H1 (cell line): ENCODE measurements at regions not wholly inside any gene's neighbourhood (a gene's known extent, or its start where the extent isn't known, plus 50 kb on each side); places are given as distances from the start of the nearest gene placed in this dataset.

Source experiments
- CTCF ChIA-PET: fragments of 300-600 bp; sonication (Branson Sonifier 250); formaldehyde crosslinking; loops from one replicate; lab custom pipeline; 2021; ENCODE audit not compliant: partially characterized antibody; lab: Charles Lee
- POLR2A ChIA-PET: fragments of 300-600 bp; sonication (Branson Sonifier 250); formaldehyde crosslinking; loops from one replicate; lab custom pipeline; 2021; ENCODE audit warnings: inconsistent platforms; ENCODE audit not compliant: partially characterized antibody; lab: Charles Lee
- DNase-seq, 2 experiments: peaks; one replicate each; pipeline versions ENCODE4 v3.0.0 to v3.0.0-alpha.2; 2010 to 2022; ENCODE audit warnings: low spot score in 2 of 2, low read depth in 1 of 2, mixed read lengths in 1 of 2
- FAIRE-seq: peaks from 2 replicates; lab custom pipeline; 2011; peaks lifted over from hg19 to GRCh38; lab: Jason Lieb, UNC
- H2AFZ ChIP-seq: 2 replicates; pipeline ENCODE4 v1.8.1; 2012; ENCODE audit warnings: low read length, inconsistent platforms
- H2AK5ac ChIP-seq: 2 replicates; pipeline ENCODE4 v1.6.1; 2013; ENCODE audit warnings: low read depth, low read length
- H2BK120ac ChIP-seq: replicated peaks from 2 replicates; pipeline ENCODE3; 2013; ENCODE audit warnings: low read depth, low read length, inconsistent platforms
- H2BK12ac ChIP-seq: 2 replicates; pipeline ENCODE4 v1.6.1; 2013; ENCODE audit warnings: low read depth, low read length
- H2BK15ac ChIP-seq: 2 replicates; pipeline ENCODE4 v1.6.1; 2013; ENCODE audit warnings: low read length
- H2BK20ac ChIP-seq: 2 replicates; pipeline ENCODE4 v1.6.1; 2013; ENCODE audit warnings: low read length
- H2BK5ac ChIP-seq: 2 replicates; pipeline ENCODE4 v1.6.1; 2013; ENCODE audit warnings: low read depth, low read length
- H3K14ac ChIP-seq: 2 replicates; pipeline ENCODE4 v1.6.1; 2013; ENCODE audit warnings: inconsistent platforms; ENCODE audit not compliant: insufficient read length
- H3K18ac ChIP-seq: 2 replicates; pipeline ENCODE4 v1.6.1; 2013; ENCODE audit warnings: low read length; ENCODE audit errors: extremely low read depth
- H3K23ac ChIP-seq: 2 replicates; pipeline ENCODE4 v1.6.1; 2013; ENCODE audit warnings: inconsistent platforms; ENCODE audit not compliant: insufficient read length
- H3K23me2 ChIP-seq: 2 replicates; pipeline ENCODE4 v1.6.1; 2013; ENCODE audit warnings: low read depth, low read length
- H3K27ac ChIP-seq: 2 replicates; pipeline ENCODE4 v1.6.1; 2011; ENCODE audit warnings: low read depth, low read length, inconsistent platforms
- H3K27me3 ChIP-seq, 4 experiments: replicated peaks in 1 of 4; 1 replicate in 1 of 4; 2 replicates in 3 of 4; pipeline versions ENCODE4 v1.6.1 to v1.8.1; 2011 to 2013; ENCODE audit warnings: low read length in 3 of 4, mild to moderate bottlenecking in 3 of 4, inconsistent platforms in 2 of 4, mixed read lengths in 2 of 4, moderate library complexity in 1 of 4; ENCODE audit not compliant: control insufficient read depth in 3 of 4, insufficient read depth in 3 of 4; ENCODE audit errors: extremely low read depth in 1 of 4
- H3K36me3 ChIP-seq, 4 experiments: 2 replicates each; pipeline versions ENCODE4 v1.6.1 to v1.8.1; 2011 to 2013; ENCODE audit warnings: mild to moderate bottlenecking in 4 of 4, low read length in 3 of 4, moderate library complexity in 2 of 4, control low read depth in 1 of 4, inconsistent platforms in 1 of 4; ENCODE audit not compliant: insufficient read depth in 4 of 4, control insufficient read depth in 2 of 4
- H3K4ac ChIP-seq: replicated peaks from 2 replicates; pipeline ENCODE3; 2013; ENCODE audit warnings: low read length, low read depth, mixed read lengths, inconsistent platforms; ENCODE audit not compliant: insufficient read length
- H3K4me1 ChIP-seq, 4 experiments: replicated peaks in 1 of 4; 1 replicate in 1 of 4; 2 replicates in 3 of 4; pipeline versions ENCODE4 v1.6.1 to v1.8.1; 2011 to 2013; ENCODE audit warnings: low read length in 3 of 4, inconsistent platforms in 2 of 4, mixed read lengths in 1 of 4; ENCODE audit not compliant: insufficient read depth in 4 of 4, control insufficient read depth in 3 of 4
- H3K4me2 ChIP-seq, 2 experiments: 2 replicates each; pipeline versions ENCODE4 v1.6.1 to v1.8.1; 2011 to 2013; ENCODE audit warnings: low read depth in 2 of 2, low read length in 2 of 2, control low read depth in 1 of 2, inconsistent platforms in 1 of 2, mild to moderate bottlenecking in 1 of 2; ENCODE audit not compliant: insufficient read depth in 1 of 2
- H3K4me3 ChIP-seq, 4 experiments: fragments of 200-600, 300-600 bp in 1 of 4; sonication (generic), shearing (Covaris generic), sonication (Bioruptor Twin) in 1 of 4; 2 replicates each; pipeline versions ENCODE4 v1.5.1 to v1.8.1; 2011 to 2016; ENCODE audit warnings: low read length in 4 of 4, low read depth in 3 of 4, control low read depth in 2 of 4, inconsistent platforms in 2 of 4, mild to moderate bottlenecking in 2 of 4, mixed read lengths in 1 of 4, moderate library complexity in 1 of 4; ENCODE audit not compliant: insufficient read depth in 2 of 4; ENCODE audit errors: extremely low read depth in 1 of 4
- H3K56ac ChIP-seq: replicated peaks from 2 replicates; pipeline ENCODE3; 2013; ENCODE audit warnings: low read depth, mild to moderate bottlenecking, mixed read lengths, low read length, inconsistent platforms; ENCODE audit not compliant: insufficient read length
- H3K79me1 ChIP-seq: 2 replicates; pipeline ENCODE4 v1.6.1; 2013; ENCODE audit warnings: low read depth, low read length, control low read depth
- H3K79me2 ChIP-seq, 2 experiments: 2 replicates each; pipeline versions ENCODE4 v1.6.1 to v1.8.1; 2012 to 2013; ENCODE audit warnings: low read length in 2 of 2, mild to moderate bottlenecking in 2 of 2, inconsistent platforms in 1 of 2; ENCODE audit not compliant: insufficient read depth in 2 of 2, control insufficient read depth in 1 of 2
- H3K9ac ChIP-seq, 4 experiments: replicated peaks in 1 of 4; 1 replicate in 1 of 4; 2 replicates in 3 of 4; pipeline versions ENCODE4 v1.6.1 to v1.8.1; 2011 to 2013; ENCODE audit warnings: low read depth in 3 of 4, low read length in 3 of 4, control low read depth in 2 of 4, mild to moderate bottlenecking in 2 of 4, moderate library complexity in 2 of 4, inconsistent platforms in 1 of 4; ENCODE audit errors: extremely low read depth in 1 of 4
- H3K9me3 ChIP-seq, 2 experiments: 2 replicates each; pipeline versions ENCODE4 v1.6.1 to v1.8.1; 2012 to 2013; ENCODE audit warnings: mild to moderate bottlenecking in 2 of 2, moderate library complexity in 2 of 2, control low read depth in 1 of 2, inconsistent platforms in 1 of 2, low read depth in 1 of 2, low read length in 1 of 2, mixed read lengths in 1 of 2; ENCODE audit not compliant: insufficient read depth in 2 of 2
- H4K20me1 ChIP-seq, 2 experiments: replicated peaks in 1 of 2; 2 replicates each; pipeline versions ENCODE3 to v1.8.1; 2011 to 2013; ENCODE audit warnings: inconsistent platforms in 2 of 2, low read length in 2 of 2, mild to moderate bottlenecking in 1 of 2; ENCODE audit not compliant: insufficient read depth in 2 of 2, control insufficient read depth in 1 of 2
- H4K5ac ChIP-seq: 2 replicates; pipeline ENCODE4 v1.6.1; 2013; ENCODE audit warnings: low read length, low read depth, mixed read lengths, inconsistent platforms; ENCODE audit not compliant: insufficient read length
- H4K8ac ChIP-seq: 2 replicates; pipeline ENCODE4 v1.8.0; 2013; ENCODE audit warnings: mild to moderate bottlenecking, moderate library complexity, low read length, inconsistent platforms; ENCODE audit not compliant: insufficient read depth; ENCODE audit errors: extremely low read depth
- H4K91ac ChIP-seq: replicated peaks from 2 replicates; pipeline ENCODE3; 2013; ENCODE audit warnings: low read length, mixed read lengths, inconsistent platforms; ENCODE audit not compliant: insufficient read length
- BACH1 ChIP-seq: IDR thresholded peaks from 2 replicates; pipeline ENCODE4 v1.6.1; 2012; ENCODE audit warnings: low read length, improper control_type of control experiment
- CBX8 ChIP-seq: fragments of 300-800, 300-1000 bp; sonication (generic); IDR thresholded peaks from 2 replicates; pipeline ENCODE4 v1.7.1; 2016; ENCODE audit warnings: low read depth, low read length, borderline replicate concordance
- CHD1 ChIP-seq: IDR thresholded peaks from 2 replicates; pipeline ENCODE4 v1.6.1; 2012; ENCODE audit warnings: low read depth, low read length, improper control_type of control experiment
- EZH2 ChIP-seq: fragments of 200-600 bp; sonication (generic); IDR thresholded peaks from 2 replicates; pipeline ENCODE4 v1.7.1; 2012; ENCODE audit warnings: low read depth, mild to moderate bottlenecking, moderate library complexity, low read length, inconsistent platforms; ENCODE audit not compliant: severe bottlenecking
- FOSL1 ChIP-seq: IDR thresholded peaks from 2 replicates; pipeline ENCODE4 v1.6.1; 2011; ENCODE audit warnings: mild to moderate bottlenecking, low read depth, low read length, moderate library complexity; ENCODE audit not compliant: insufficient read depth
- HDAC2 ChIP-seq, 2 experiments: fragments of 300-600 bp in 1 of 2; sonication (generic) in 1 of 2; IDR thresholded peaks; 2 replicates each; pipeline ENCODE4 v1.6.1; 2011 to 2012; ENCODE audit warnings: low read depth in 2 of 2, low read length in 2 of 2, mild to moderate bottlenecking in 2 of 2, moderate library complexity in 2 of 2, borderline replicate concordance in 1 of 2, inconsistent platforms in 1 of 2
- HDAC6 ChIP-seq: IDR thresholded peaks from one replicate; pipeline ENCODE4 v1.7.1; 2012; ENCODE audit warnings: low read depth, mild to moderate bottlenecking, inconsistent platforms, low read length, moderate library complexity
- JUND ChIP-seq: IDR thresholded peaks from 2 replicates; pipeline ENCODE4 v1.6.1; 2011; ENCODE audit warnings: mild to moderate bottlenecking, improper control_type of control experiment, low read length
- NANOG ChIP-seq: IDR thresholded peaks from 2 replicates; pipeline ENCODE4 v1.6.1; 2011; ENCODE audit warnings: low read length, low read depth, mild to moderate bottlenecking, inconsistent platforms; ENCODE audit not compliant: insufficient read depth, poor library complexity, severe bottlenecking
- POLR2A ChIP-seq, 2 experiments: IDR thresholded peaks; 1 replicate in 1 of 2; 2 replicates in 1 of 2; pipeline ENCODE4 v1.6.1; 2011; ENCODE audit warnings: low read depth in 2 of 2, low read length in 2 of 2, mild to moderate bottlenecking in 2 of 2; ENCODE audit errors: control extremely low read depth in 1 of 2
- POLR2AphosphoS5 ChIP-seq: IDR thresholded peaks from 2 replicates; pipeline ENCODE4 v1.6.1; 2011; ENCODE audit warnings: low read depth, low read length
- SIN3A ChIP-seq, 2 experiments: IDR thresholded peaks in 1 of 2; conservative IDR thresholded peaks in 1 of 2; 2 replicates each; pipeline ENCODE4 v1.6.1; 2011 to 2012; ENCODE audit warnings: low read length in 2 of 2, improper control_type of control experiment in 1 of 2, low read depth in 1 of 2, mild to moderate bottlenecking in 1 of 2
- SP2 ChIP-seq: IDR thresholded peaks from 2 replicates; pipeline ENCODE4 v1.6.1; 2012; ENCODE audit warnings: mild to moderate bottlenecking, low read length, inconsistent platforms
- TAF7 ChIP-seq: optimal IDR thresholded peaks from 2 replicates; pipeline ENCODE3; 2011; ENCODE audit warnings: low read depth, mild to moderate bottlenecking, inconsistent platforms, low read length, moderate library complexity, borderline replicate concordance
- ZNF274 ChIP-seq: IDR thresholded peaks from 2 replicates; pipeline ENCODE4 v1.7.0; 2012; ENCODE audit warnings: low read length, borderline replicate concordance; ENCODE audit errors: extremely low read depth
- WGBS, 2 experiments: shearing (Covaris generic) in 1 of 2; methylation state at CpG; one replicate each; pipeline versions ENCODE4 v1.1.6 to v1.1.7; 2013 to 2015; ENCODE audit warnings: low lambda C conversion rate in 2 of 2, mixed read lengths in 2 of 2, inconsistent platforms in 1 of 2, low coverage in 1 of 2, missing lambda C conversion rate in 1 of 2; ENCODE audit not compliant: insufficient replicate concordance in 2 of 2, insufficient coverage in 1 of 2, insufficient read length in 1 of 2; ENCODE audit errors: extremely low coverage in 1 of 2, missing lambda C conversion rate in 1 of 2; 5-methylcytosine and 5-hydroxymethylcytosine counted together

DNA sequence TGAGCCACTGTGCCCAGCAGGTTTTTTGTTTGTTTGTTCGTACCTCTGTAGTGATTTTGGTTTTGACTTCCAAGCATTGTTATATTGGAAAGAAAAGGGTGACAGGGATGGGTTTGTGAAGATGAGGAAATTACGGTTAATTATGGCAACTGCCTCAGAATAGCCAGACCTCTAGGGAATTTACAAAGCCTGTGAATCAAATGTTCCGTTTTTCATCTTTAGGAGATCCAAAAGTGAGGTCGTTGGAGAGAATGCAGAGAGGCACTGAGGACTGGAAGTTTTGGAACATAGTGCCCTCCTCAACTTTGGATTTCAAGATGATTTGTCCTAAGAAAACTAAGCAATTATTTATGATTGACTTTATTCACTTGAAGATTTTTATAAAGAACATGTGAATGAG is 54.5 kb upstream of the EVL start:
- Histone ChIP-seq H4K91ac (no peak overlapping the region), H4K8ac (no peak overlapping the region), H3K18ac (no peak overlapping the region), H3K23me2 (no peaks in the 10 kb centered on the region), H3K9me3 (peaks cover 3 to 6% of the 10 kb centered on the region in 2 experiments; a peak in 2 of 4 replicates), H3K27ac (no peak overlapping the region), H3K14ac (no peak overlapping the region), H3K4ac (no peak overlapping the region), H3K4me1 (no peaks in the 10 kb centered on the region), H4K5ac (no peak overlapping the region), H2AFZ (no peak overlapping the region), H3K27me3 (no peaks in the 10 kb centered on the region), H3K4me3 (no peak overlapping the region), H2AK5ac (no peak overlapping the region), H2BK5ac (no peak overlapping the region), H2BK15ac (no peak overlapping the region), H2BK120ac (no peak overlapping the region), H3K79me2 (peaks cover 0 to 4% of the 10 kb centered on the region in 2 experiments; a peak in 2 of 4 replicates), H4K20me1 (no peaks in the 10 kb centered on the region), H3K56ac (no peak overlapping the region), H3K23ac (no peak overlapping the region), H3K79me1 (no peaks in the 10 kb centered on the region; the same call in 1 of the 2 replicates), H3K9ac (no peak overlapping the region), H2BK20ac (no peak overlapping the region), H3K4me2 (no peak overlapping the region), H3K36me3 (peaks cover 0 to 2% (median 0%) of the 10 kb centered on the region in 4 experiments; a peak in 2 of 8 replicates), H2BK12ac (no peak overlapping the region)
- ChIA-PET POLR2A (no interaction called here), CTCF (no interaction called here)
- DNase-seq (no peak), FAIRE-seq (no peak)
- WGBS, 2 experiments = 90% methylated on average over 4 of the region's 4 CpGs; no CpG with 5 or more reads in 1 of the 2 experiments
- TF ChIP-seq SP2 (no peak), CBX8 (no peak), BACH1 (no peak), SIN3A (conservative IDR thresholded peaks at IDR 0.05 in 1 of 2, IDR thresholded peaks at IDR 0.05 in 1 of 2; ENCODE audit: low read depth in 1 of 2, low read length in 2 of 2) (no peak), HDAC2 (IDR thresholded peaks at IDR 0.05; ENCODE audit: borderline replicate concordance in 1 of 2, low read depth in 2 of 2, low read length in 2 of 2) (no peak), FOSL1 (no peak), CHD1 (no peak), POLR2A (IDR thresholded peaks at IDR 0.05; ENCODE audit: control extremely low read depth in 1 of 2, low read depth in 2 of 2, low read length in 2 of 2) (no peak), JUND (no peak), HDAC6 (no peak), ZNF274 (no peak), POLR2AphosphoS5 (no peak), NANOG (no peak), EZH2 (no peak), TAF7 (no peak)
